ENCODE measurements at regions not wholly inside any gene's neighbourhood (a gene's known extent, or its start where the extent isn't known, plus 50 kb on each side); places are given as distances from the start of the nearest gene placed in this dataset.

DNA sequence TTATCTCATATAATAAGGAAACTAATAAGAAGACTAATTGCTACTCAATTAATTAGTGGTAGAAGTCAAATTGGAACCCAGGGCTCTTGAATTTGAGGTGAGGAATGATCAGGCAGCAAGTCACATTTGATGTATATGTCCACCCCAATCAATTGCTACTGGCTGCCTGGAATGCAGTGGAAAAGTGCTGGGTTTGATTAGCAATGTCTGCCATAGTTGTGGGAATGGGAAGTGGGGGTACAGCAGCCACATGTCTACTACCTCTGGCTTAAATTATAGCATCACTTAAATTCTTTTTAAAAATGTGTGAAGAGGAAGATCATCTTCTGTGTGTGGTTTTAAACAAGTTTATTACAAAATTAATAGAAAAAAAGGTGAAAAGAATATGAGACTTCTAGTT lies 50.8 kb upstream of the NAV2 start:
- DNase-seq (ENCODE audit: low read depth): no peak

DNA sequence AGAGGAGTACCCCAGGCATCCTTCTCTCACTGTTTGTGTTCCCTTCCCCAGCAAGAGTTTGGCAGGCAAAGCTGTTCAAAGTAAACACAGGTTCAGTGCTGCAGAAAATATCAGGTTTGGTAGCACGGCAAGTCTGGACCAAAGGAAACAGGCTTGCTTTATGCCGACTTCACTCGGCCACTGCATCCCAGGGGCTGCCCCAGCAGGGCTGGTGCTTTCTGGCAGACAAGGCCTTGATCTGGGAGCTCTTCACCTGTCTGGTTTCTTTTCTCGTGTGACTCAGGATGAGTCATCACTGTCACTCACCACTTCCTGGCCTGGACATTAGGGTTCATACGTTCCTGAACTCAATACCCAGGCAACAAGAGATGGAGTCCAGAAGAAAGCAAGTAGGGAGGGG lies 52.6 kb upstream of the NAV2 start:
- DNase-seq (ENCODE audit: low read depth): no peak

DNA sequence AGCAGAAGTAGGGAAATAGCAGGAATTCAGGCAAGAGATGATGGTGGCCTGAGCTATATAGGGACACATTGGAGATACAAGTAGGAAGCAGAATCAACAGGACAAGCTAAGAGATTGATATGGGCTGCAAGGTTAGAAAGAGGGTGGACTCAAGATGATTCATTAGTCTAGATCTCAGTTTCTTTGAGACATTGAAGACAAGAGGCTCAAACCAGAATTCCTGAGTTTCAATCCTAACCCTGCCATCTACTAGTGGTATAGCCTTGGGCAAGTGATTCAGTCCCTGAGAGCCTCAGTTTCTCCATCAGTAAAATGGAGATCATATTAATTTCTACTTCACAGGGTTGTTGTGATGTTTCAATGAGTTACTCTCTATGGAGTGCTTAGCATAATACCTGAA lies 53.1 kb upstream of the NAV2 start:
- no peak for DNase-seq (ENCODE audit: low read depth)

DNA sequence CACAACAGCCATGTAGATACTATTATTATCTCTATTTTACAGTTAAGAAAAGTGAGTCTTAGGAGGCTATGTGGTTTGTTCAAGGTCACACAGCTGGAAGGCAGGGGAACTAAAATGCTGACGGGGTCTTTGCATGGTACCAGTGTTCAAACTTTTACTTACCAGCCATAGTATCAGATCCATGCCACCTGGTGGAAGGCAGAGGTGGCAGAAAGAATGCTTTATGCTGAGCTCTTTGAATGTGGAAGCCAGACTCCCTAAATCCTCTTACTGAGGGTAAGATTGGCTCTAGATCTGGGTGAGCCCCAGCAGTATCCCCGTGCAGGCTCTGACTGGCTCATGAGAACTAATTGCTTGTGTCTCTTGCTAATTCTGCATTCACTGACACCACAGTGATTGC lies 54.3 kb upstream of the NAV2 start:
- DNase-seq (ENCODE audit: low read depth): no peak

DNA sequence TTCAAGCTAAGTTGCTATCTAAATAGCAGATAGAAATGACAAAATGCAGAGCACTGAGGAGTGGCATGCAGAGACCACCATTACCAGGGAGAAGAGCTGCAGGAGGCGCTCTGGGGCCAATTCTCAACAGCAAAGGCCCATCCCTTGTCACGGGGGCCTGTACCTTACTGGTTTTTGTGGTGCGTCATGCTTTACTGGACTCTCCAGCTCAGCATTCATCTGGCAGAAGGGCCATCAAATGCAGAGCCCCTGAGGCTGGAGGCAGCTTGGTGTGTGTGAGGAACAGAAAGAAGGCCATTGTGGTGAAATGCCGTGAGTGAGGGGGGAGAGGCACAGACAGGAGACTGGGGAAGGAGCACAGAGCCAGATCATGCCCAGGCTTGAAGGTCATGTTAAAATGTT lies 56.5 kb upstream of the NAV2 start:
- DNase-seq (ENCODE audit: low read depth): no peak

DNA sequence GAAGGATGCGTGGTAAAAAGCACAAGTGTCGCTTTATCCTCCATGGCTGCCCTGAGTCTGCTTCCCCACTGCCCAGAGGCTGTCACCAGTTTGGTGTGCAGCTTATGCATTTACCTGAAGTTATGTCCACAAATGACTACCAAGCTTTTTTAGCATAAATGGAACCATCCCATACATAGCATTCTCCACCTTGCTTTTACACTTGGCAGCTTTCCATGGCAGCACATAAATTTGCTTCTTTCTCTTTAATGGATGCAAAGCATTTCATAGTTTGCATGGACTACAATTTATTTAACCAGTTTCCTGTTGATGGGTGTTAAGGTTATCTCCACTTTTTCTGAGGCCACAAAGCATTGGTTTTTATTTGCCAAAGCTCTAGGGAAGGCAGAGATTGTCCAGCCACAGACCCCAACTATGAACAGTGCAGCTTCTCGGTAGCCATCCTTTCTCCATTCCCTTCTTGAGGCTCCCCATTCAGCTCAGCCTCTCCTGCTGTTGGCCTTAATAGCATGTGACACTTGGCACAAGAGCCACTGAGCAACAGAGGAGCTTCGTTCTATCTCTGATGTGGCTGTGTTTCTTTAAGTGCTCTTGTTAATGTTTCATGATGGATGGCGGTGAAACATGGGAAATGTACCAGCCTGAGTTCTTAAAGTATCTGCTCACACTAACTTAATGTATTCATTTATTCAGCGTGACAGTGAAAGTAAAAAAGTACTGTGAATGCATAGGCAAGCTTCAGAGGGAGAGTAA lies 59.8 kb upstream of the NAV2 start:
- no peak for DNase-seq (ENCODE audit: low read depth)

DNA sequence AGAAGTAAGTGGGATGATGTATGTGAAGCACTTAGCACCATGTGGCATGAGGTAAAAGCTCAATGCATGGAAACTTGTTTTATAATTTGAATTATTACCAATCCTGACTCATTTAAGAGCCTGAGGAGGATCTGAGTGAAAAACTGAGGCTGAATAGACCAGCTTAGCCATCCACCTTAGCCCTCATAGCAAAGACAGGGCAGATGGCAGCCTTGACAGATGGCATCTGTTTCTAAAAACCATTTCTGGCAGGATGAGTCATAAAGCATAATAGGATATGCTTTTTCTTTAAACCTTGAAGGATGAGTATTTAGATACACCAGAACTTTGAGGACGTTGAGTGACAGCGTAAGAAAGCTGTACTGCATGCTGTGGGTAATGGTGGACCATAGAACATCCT lies 61.0 kb upstream of the NAV2 start:
- no peak for DNase-seq (ENCODE audit: low read depth)

DNA sequence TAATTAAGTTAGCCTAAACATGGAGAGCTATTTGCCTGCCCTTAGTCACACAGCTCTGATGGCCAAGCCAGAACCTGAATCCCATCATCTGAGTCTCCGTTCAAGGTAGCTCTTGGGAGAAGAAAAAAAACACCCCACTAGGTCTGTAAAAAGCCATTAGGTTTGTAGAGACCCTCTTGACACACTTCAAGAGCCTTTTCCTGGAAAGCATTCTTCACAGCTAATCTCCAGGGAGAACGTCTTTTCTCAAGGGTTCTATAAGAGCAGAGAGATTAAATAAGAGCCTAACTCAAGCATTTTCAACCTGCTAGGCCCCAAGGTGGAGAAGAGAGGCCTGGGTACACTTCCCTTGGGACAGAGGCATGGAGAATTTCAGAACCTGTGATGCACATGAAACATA lies 61.6 kb upstream of the NAV2 start:
- DNase-seq (ENCODE audit: low read depth): no peak

DNA sequence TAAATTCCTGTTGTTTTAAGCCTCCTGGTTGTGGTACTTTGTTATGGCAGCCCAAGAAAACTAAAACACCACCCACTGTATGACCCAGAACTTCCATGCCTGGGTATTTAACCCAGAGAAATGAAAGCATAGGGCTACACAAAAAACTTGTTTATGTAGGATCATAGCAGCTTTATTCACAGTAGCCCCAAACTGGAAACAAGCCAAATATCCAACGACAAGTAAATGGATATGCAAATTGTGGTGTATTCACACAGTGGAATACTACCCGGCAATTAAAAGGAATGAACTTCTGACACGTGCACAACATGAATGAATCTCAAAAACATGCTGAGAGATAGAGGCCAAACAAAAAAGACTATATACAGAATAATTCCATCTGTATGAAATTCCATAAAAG lies 62.2 kb upstream of the NAV2 start:
- DNase-seq (ENCODE audit: low read depth): no peak

DNA sequence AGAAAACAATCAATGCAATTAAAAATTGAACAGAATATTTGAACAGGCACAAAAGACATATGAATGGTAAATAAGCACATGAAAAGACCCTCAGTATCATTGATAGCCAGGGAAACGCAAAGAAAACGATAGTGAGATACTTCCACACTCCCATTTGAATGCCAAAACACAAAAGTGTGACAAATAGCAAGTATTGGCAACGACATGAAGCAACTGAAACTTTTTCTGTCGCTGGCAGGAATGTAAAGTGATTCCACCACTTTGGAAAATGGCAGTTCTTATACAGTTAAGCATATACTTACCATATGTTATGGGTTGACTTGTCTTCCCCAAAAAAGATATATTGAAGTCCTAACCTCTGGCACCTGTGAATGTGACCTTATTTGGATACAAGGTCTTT lies 62.9 kb upstream of the NAV2 start:
- DNase-seq (ENCODE audit: low read depth): no peak

DNA sequence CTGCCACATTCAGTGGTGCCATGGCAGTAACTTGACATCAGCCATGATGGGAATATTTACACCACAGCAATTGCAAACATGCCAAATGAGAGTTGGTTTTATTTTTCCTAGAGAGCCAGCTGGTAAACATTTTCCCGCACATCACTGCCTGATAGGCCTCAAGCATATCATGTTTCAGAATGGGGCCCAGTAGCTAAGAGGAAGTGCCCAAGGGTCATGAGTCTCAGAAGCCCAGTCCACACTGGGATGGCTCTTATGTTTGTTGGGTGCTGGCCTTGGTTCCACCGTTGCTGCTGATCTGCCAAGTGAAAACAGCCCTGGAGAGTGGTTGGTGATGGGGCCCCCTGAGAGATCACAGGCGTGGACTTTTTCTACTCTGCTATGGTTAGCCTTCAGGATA lies 64.3 kb upstream of the NAV2 start:
- DNase-seq (ENCODE audit: low read depth): no peak

DNA sequence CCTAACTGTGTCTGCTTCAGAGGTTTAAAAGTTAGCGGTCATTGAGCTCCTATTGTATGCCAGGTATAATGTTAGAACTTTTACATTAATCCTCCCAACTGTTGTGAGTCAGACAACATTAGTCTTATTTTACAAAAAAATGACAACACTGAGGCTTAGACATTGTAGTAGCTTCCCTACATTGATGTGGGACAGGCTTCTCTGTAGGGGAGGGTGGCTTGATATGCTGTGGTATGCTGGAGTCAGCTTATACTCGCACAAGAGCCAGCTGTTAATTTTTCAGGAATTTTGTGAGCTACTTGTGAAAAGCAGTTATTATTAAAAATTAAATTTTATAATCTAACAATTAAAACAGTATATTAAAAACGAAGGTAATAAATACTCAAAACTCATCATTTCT lies 64.8 kb upstream of the NAV2 start:
- DNase-seq (ENCODE audit: low read depth): no peak

DNA sequence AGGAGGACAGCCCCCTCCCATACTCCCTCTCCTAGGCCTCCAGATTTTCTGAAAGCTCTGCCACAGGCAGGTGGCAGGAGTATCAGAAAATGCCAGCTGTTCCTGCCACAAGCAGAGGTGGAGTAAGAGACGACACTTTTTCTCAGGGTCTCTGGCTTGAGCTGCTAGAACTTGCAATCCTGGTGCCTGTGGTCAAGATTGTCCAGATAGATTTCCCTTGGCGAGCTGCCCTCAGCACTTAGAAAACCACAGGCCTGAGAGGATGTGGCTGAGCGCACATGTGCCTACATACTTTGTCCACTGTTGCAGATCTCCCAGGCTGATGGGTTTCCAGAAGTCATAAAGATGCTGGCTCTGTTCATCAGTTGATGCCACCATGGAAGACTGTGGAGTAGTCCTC lies 65.7 kb upstream of the NAV2 start:
- DNase-seq (ENCODE audit: low read depth): no peak

DNA sequence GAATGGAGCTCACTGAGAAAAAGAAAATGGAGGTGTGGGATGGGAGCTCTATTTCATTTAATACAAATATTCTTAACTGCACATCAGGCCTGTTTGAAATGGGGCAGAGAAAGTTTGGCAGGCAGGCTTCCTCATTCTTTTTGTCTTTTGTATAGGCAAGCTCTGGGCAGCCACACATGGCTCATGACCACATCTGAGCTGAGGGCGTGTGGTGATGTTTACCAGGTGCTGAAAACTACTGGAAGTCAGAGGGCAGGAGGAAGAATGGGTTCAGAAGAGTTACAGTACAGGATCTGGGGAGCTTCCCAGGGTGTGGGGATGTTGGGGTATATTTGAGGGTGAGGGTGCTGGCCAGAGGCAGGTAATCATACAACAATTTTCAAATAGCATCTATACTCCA lies 66.3 kb upstream of the NAV2 start:
- DNase-seq (ENCODE audit: low read depth): no peak

DNA sequence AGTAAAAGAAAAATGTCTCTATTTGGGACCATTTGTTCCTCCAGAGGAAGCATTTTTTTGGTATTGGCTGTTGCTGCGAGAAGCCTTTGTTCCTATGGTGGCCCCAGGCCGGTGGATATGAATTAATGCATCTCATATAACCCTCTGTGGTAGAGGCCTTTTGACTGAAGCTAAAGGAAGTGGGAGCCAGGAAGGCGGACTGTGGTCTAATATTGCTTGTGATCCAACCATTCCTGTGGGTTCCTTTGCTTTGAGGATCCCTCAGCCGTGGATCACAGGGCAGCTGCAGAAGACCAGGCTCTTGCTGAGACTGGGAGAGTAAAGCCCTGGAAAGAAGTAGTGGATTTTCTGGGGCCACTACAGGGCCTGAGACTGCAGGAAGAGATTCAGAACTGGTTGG lies 68.3 kb upstream of the NAV2 start:
- DNase-seq (ENCODE audit: low read depth): no peak

DNA sequence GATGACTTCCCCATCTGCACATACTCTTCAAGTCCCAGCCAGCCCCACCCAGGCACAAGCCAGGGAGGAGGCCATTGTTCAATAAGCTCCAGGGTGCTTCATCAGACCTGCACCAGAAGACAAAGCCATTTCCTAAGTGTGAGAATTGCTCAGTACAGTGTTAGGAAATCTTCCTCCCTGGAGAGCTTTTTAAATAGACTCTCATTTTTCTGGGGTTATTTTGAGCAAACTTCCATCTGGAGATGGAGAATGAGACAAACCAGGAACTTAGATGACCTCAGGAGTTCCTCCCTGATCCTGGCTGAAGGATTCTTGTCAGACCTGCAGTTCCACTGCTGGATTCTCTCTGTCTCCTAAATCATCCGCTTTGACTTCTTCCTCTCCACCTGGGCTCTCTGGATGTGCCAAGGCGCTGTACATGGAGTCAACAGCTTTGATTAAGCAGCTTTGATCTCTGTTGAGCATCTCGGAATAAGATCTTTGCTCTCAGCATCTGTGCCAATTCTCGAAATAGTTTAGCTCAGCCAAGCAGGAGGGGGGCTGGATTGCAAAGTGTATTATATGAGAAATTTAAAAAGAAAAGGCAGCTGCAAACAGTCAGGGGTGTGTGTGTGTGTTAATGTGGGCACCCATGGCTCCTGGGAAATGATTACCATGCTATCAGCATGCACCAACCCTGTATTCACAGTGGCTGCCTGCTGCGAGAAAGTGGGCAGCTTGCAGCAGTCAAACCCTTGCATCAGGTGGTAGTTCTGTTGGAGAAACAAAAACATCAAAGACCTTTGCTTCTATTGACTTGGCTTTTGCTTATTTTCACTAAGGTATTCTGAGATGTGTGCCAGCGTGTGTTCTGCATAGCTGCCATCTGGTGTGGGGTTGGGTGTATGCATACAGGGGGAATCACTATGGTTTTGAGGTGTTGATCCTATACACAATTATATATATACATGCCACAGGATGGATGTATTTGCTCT lies 70.2 kb upstream of the NAV2 start:
- DNase-seq (ENCODE audit: low read depth): no peak

DNA sequence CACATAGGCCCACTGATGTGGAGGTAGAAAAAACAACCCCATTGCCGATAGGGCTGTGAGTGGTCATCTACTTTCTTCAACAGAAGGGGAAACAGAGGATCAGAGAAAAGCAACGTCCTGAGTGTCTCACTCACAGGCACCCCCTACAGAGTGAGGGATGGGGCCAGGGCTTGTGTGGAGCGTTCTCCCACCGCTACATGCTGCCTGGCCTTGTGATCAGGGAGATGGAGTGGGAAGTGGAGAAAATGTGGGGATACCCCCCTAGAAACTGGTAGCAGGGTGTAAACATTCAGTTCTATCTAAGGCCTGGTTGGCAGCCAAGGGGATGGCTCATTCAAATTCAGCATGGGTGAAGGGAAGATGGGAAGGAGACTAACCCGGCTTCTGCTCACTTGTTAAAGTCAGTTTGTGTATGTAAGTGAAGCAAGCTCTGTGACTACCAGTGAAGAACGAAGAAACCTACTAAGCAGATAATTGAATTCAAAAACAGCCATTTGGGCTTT lies 73.0 kb upstream of the NAV2 start:
- no peak for DNase-seq (ENCODE audit: low read depth)

DNA sequence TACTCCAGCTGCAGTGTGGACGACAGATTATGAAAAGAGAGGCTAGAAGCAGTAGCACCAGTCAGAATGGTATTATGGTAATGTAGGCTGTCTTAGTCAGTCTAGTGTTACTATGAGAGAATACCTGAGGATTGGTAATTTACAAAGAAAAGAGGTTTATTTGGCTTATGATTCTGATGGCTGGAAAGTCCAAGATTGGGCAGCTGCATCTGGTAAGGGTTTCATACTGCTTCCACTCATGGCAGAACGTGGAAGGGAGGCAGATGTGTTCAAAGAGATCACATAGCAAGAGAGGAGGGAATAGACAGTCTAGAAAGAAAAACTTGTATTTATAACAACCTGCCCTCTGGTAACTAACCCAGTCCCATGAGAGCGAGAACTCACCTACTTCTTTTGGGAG lies 77.3 kb upstream of the NAV2 start:
- DNase-seq (ENCODE audit: low read depth): no peak

DNA sequence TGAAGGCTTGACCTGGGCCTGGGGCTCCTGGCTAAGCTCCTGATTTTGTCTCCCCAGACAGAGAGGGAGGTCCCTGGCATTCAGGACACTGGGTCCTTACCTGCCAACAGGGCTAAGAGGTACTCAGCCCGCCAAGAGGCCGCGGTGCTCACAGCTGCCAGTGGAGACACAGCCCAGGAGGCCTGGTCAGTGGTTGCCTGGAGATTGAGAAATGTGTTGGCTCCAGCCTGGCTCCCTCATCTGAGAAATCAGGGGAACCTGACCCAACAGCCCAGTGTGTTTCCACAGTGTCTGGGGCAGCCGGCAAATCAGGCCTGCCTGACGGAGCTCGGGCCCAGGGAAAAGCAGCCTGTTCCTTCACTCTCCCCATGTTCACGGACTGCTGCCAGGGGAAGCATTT lies 79.4 kb upstream of the NAV2 start:
- DNase-seq (ENCODE audit: low read depth): no peak

DNA sequence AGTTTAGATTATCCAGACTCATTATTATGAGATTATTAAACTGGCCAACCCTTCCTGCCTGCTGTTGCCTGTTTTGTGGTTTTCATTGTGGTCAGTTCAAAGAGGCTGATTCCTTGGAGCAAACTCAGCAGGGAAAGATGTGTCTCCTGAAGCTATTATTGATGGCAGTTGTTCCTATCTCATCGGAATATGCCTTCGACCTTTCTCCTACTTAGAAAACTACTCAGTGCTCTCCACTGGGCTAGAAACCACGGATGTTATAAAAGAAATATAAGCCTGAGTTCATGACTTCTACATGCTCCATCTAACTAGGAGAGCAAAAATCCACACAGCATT lies 80.2 kb upstream of the NAV2 start:
- no peak for DNase-seq (ENCODE audit: low read depth)

DNA sequence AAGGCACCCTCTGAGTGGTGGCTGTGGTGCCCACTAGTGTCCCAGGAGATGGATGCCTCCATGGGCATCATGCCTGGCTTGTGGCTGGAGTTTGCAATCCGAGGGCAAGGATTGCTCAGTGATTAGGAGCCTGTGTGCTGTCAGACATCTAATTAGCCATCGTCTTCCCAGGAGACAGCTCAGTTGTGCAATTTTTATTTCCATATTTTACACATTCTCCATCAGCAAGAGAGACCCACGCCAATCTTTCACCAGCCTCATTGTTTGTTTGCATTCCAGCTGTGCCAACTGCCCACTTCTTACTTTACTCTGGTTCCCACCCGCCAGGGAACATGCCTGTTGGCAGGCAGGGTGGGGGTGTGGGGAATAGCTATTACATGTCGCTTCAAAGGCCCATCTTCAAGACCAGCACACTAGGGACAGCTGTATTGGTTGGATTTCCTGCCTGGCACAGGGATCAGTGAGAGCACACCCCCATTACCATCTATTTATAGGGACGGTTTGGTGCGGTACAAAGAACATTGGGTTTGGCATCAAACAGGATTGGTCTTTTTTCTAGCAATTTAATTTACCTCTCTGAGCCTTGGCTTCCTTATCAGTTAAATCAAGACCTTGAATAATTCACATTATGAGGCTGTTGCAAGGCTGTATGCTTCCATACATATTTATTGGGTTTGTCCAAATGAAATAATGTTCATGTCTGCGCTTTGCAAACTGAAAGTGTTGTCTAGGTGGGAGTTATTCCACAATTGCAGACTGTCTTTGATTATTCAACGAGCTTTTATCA lies 80.7 kb upstream of the NAV2 start:
- no peak for DNase-seq (ENCODE audit: low read depth)

DNA sequence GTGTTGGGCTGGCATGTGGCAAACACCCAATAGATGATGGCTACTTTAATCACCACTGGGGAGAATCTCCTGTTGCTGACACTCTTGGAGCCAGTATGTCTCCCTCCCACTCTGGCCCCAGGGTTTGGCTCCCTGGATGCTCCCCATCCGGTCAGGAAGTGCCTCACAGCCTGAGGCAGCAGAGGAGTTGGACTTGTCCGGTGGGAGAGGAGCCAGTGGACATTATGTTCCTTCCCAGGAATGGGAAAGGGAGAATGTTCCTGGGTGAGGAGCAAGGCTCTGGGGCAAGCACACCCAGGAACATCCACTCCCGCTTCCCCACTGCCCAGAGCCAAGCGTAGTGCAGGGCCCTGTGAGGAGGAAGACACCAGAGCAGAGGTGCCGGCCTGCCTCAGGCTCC lies 84.6 kb upstream of the NAV2 start:
- no peak for DNase-seq (ENCODE audit: low read depth)

Data from forelimb muscle (tissue), 1 donor.